B cell (primary cell): ENCODE measurements at regions not wholly inside any gene's neighbourhood (a gene's known extent, or its start where the extent isn't known, plus 50 kb on each side); places are given as distances from the start of the nearest gene placed in this dataset.

ENCODE experiments used
- ATAC-seq: fragments of 200-7000 bp; cut with Tn5 transposase; one replicate; pipeline ENCODE4 v1.10.0; 2021; ENCODE audit warnings: low read depth, mild to moderate bottlenecking, moderate number of reproducible peaks, moderate library complexity
- CTCF ChIA-PET: fragments of 350-600 bp; sonication (Branson Sonifier 250); formaldehyde crosslinking; loops from one replicate; lab custom pipeline; 2021; ENCODE audit warnings: antibody characterized with exemption, inconsistent platforms; lab: Charles Lee
- POLR2A ChIA-PET: fragments of 350-600 bp; sonication (Branson Sonifier 250); formaldehyde crosslinking; loops from one replicate; lab custom pipeline; 2021; ENCODE audit warnings: antibody characterized with exemption; lab: Charles Lee
- DNase-seq: peaks from one replicate; pipeline ENCODE4 v3.0.0; 2013
- H2AFZ ChIP-seq: 2 replicates; pipeline ENCODE4 v1.6.1; 2012; ENCODE audit warnings: mild to moderate bottlenecking, low read depth, low read length; ENCODE audit not compliant: insufficient read depth, poor library complexity, severe bottlenecking
- H3K27ac ChIP-seq, 2 donors: 1 replicate in 1 of 2; 2 replicates in 1 of 2; pipeline ENCODE4 v1.5.1; 2012 to 2013; ENCODE audit warnings: low read length in 2 of 2, mild to moderate bottlenecking in 2 of 2, moderate library complexity in 1 of 2
- H3K27me3 ChIP-seq, 4 experiments: fragments of 200-600 bp in 1 of 4; sonication (generic) in 1 of 4; replicated peaks in 1 of 4; 1 replicate in 2 of 4; 2 replicates in 2 of 4; pipeline versions ENCODE4 v1.6.1 to v1.7.0; 2013 to 2016; ENCODE audit warnings: low read length in 3 of 4, mild to moderate bottlenecking in 2 of 4, mixed read lengths in 1 of 4, moderate library complexity in 1 of 4; ENCODE audit not compliant: insufficient read depth in 4 of 4, control insufficient read depth in 3 of 4; ENCODE audit errors: control extremely low read depth in 1 of 4
- H3K36me3 ChIP-seq, 2 experiments: replicated peaks in 1 of 2; 1 replicate in 1 of 2; 2 replicates in 1 of 2; pipeline versions ENCODE4 v1.6.1 to v1.7.1; 2013; ENCODE audit warnings: low read length in 1 of 2; ENCODE audit not compliant: insufficient read depth in 2 of 2, control insufficient read depth in 1 of 2; ENCODE audit errors: control extremely low read depth in 1 of 2, extremely low read depth in 1 of 2
- H3K4me1 ChIP-seq, 2 donors: fragments of 200-600 bp in 1 of 2; sonication (generic) in 1 of 2; 1 replicate in 1 of 2; 2 replicates in 1 of 2; pipeline versions ENCODE4 v1.5.1 to v1.6.1; 2013 to 2017; ENCODE audit warnings: low read length in 2 of 2; ENCODE audit not compliant: control insufficient read depth in 2 of 2, insufficient read depth in 2 of 2
- H3K4me2 ChIP-seq: replicated peaks from 2 replicates; pipeline ENCODE3; 2012; ENCODE audit warnings: mild to moderate bottlenecking, low read depth, low read length; ENCODE audit not compliant: poor library complexity, severe bottlenecking
- H3K4me3 ChIP-seq, 5 experiments: fragments of 200-600 bp in 1 of 5; sonication (generic) in 1 of 5; 1 replicate in 3 of 5; 2 replicates in 2 of 5; pipeline versions ENCODE4 v1.5.1 to v1.7.0; 2011 to 2016; ENCODE audit warnings: low read length in 4 of 5, mild to moderate bottlenecking in 4 of 5, low read depth in 2 of 5, control low read depth in 1 of 5, moderate library complexity in 1 of 5; ENCODE audit not compliant: insufficient read depth in 1 of 5; ENCODE audit errors: control extremely low read depth in 1 of 5, extremely low read depth in 1 of 5
- H3K79me2 ChIP-seq: fragments of 200-600 bp; sonication (generic); one replicate; pipeline ENCODE4 v1.6.0; 2016; ENCODE audit warnings: low read length; ENCODE audit not compliant: control insufficient read depth, insufficient read depth
- H3K9ac ChIP-seq: fragments of 200-600 bp; sonication (generic); 2 replicates; pipeline ENCODE4 v1.6.1; 2017; ENCODE audit warnings: mild to moderate bottlenecking, low read length, moderate library complexity
- H3K9me3 ChIP-seq, 3 donors: one replicate each; pipeline versions ENCODE4 v1.6.1 to v1.7.1; 2013; ENCODE audit warnings: low read length in 2 of 3; ENCODE audit not compliant: control insufficient read depth in 2 of 3, insufficient read depth in 1 of 3; ENCODE audit errors: control extremely low read depth in 1 of 3
- H4K20me1 ChIP-seq: 2 replicates; pipeline ENCODE4 v1.6.0; 2012; ENCODE audit warnings: mild to moderate bottlenecking, low read length; ENCODE audit not compliant: insufficient read depth, control insufficient read depth, poor library complexity, severe bottlenecking
- H3K27ac Mint-ChIP-seq: one replicate; pipeline ENCODE4 v1.8.0; 2021; ENCODE audit warnings: mixed read lengths
- H3K27me3 Mint-ChIP-seq: one replicate; pipeline ENCODE4 v1.8.0; 2021; ENCODE audit warnings: mixed read lengths
- H3K4me1 Mint-ChIP-seq: one replicate; pipeline ENCODE4 v1.8.0; 2021; ENCODE audit warnings: mixed read lengths
- H3K4me3 Mint-ChIP-seq: one replicate; pipeline ENCODE4 v1.8.0; 2021; ENCODE audit warnings: mixed read lengths
- H3K9me3 Mint-ChIP-seq: one replicate; pipeline ENCODE4 v1.8.0; 2022; ENCODE audit warnings: mixed read lengths; ENCODE audit not compliant: insufficient read depth
- CTCF ChIP-seq: fragments of 200-600 bp; IDR thresholded peaks from one replicate; pipeline ENCODE4 v1.8.0; 2022; ENCODE audit warnings: antibody characterized with exemption, mild to moderate bottlenecking
- EZH2 ChIP-seq: IDR thresholded peaks from 2 replicates; pipeline ENCODE4 v1.6.1; 2012; ENCODE audit warnings: borderline replicate concordance, low read depth, mild to moderate bottlenecking, moderate library complexity, low read length; ENCODE audit not compliant: insufficient read depth, poor library complexity, severe bottlenecking
- WGBS: methylation state at CpG from one replicate; pipeline ENCODE4 v1.1.5; 2013; ENCODE audit warnings: missing lambda C conversion rate; ENCODE audit not compliant: insufficient coverage; 5-methylcytosine and 5-hydroxymethylcytosine counted together
- intact Hi-C: fragments of 100-400 bp; cut with micrococcal nuclease; formaldehyde crosslinking; loops from one replicate; pipeline ENCODE4 v1.10.0; 2022

GRCh38 chr6:23419046-23419445 lies 707.0 kb upstream of the NRSN1 start:
- Histone ChIP-seq H3K27me3 (no peaks in the 10 kb centered on the region), H2AFZ (no peak overlapping the region), H3K4me3 (no peak overlapping the region), H3K79me2 (no peaks in the 10 kb centered on the region), H3K36me3 (no peaks in the 10 kb centered on the region), H4K20me1 (no peaks in the 10 kb centered on the region), H3K9ac (no peak overlapping the region), H3K4me1 (no peaks in the 10 kb centered on the region), H3K9me3 (peaks cover 0 to 11% (median 0%) of the 10 kb centered on the region in 3 donors), H3K4me2 (no peak overlapping the region), H3K27ac (no peak overlapping the region)
- H3K9me3 Mint-ChIP-seq: peaks cover 3% of the 10 kb centered on the region
- ATAC-seq: no peak
- intact Hi-C loops: no loop called here
- H3K27me3 Mint-ChIP-seq: no peaks in the 10 kb centered on the region
- no peak overlapping the region for H3K4me3 Mint-ChIP-seq
- no CpG with 5 or more reads among the region's 1 CpG for WGBS
- TF ChIP-seq EZH2 (no peak), CTCF (no peak)
- POLR2A ChIA-PET: no interaction called here
- no peak for DNase-seq
- no peak overlapping the region for H3K27ac Mint-ChIP-seq
- H3K4me1 Mint-ChIP-seq: no peaks in the 10 kb centered on the region
- CTCF ChIA-PET: no interaction called here

GRCh38 chr6:23420659-23421350 lies 705.2 kb upstream of the NRSN1 start:
- H3K36me3 ChIP-seq: no peaks in the 10 kb centered on the region
- H3K9ac ChIP-seq: no peak overlapping the region
- no peak for DNase-seq
- intact Hi-C loops: no loop called here
- H2AFZ ChIP-seq: no peak overlapping the region
- no peak overlapping the region for H3K4me3 Mint-ChIP-seq
- no peaks in the 10 kb centered on the region for H3K79me2 ChIP-seq
- no peak overlapping the region for H3K27ac Mint-ChIP-seq
- ChIA-PET CTCF (no interaction called here), POLR2A (no interaction called here)
- H3K4me1 Mint-ChIP-seq: no peaks in the 10 kb centered on the region
- H3K9me3 Mint-ChIP-seq: peaks cover 5% of the 10 kb centered on the region
- TF ChIP-seq EZH2: no peak
- no peak for TF ChIP-seq CTCF
- no peak overlapping the region for H3K4me3 ChIP-seq
- 98% methylated on average over 4 of the region's 4 CpGs for WGBS
- H4K20me1 ChIP-seq: no peaks in the 10 kb centered on the region
- H3K27me3 Mint-ChIP-seq: no peaks in the 10 kb centered on the region
- no peak for ATAC-seq
- H3K9me3 ChIP-seq: peaks cover 0 to 11% (median 0%) of the 10 kb centered on the region in 3 donors
- H3K27me3 ChIP-seq: no peaks in the 10 kb centered on the region
- no peak overlapping the region for H3K4me2 ChIP-seq
- no peaks in the 10 kb centered on the region for H3K4me1 ChIP-seq
- no peak overlapping the region for H3K27ac ChIP-seq
